ENCODE measurements at regions not wholly inside any gene's neighbourhood (a gene's known extent, or its start where the extent isn't known, plus 50 kb on each side); places are given as distances from the start of the nearest gene placed in this dataset.
"Not testable (repeated sequence)": the region's sequence is repeated elsewhere in the genome, so short reads cannot be mapped to it uniquely, and the experiment has no call there.

DNA sequence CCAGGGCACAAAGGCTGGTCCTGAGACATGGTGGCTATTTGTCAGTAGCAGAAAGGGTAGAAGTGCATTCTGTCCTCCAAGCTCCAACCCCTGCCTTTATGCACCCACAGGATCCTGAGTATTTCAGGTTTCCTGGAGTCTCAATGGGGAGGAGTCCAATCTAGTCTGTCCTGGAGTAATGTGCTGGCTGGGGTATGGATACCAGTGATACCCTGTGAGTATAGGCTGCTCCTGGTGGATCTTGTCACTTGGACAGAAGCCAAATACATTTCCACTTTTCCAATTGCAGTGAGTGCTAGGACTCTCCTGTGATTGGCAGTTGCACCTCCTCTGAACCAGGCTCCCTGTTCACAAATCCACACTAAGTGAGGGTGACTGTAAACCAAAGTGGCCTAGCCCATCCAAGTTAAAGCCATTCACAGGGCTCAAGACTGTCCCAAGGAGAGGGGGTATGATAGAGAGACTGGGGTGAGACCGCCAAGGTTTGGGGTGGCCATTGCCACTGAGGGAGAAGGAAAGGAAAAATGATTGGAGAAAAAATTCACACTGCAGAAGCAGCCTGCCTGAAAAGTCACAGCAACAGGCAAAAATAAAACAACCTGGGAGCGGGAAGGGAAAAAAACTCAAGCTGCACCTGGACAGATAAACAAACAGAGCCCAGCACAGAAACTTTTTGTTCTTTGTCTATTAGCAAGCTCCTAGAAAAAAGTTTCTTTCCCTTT, 163.4 kb upstream of the ETV3 start:
- ATAC-seq: peak; percentile 13 to 64
- Mint-ChIP-seq H3K27me3 (peaks cover 14 to 26% of the 10 kb centered on the region in 2 donors), H3K4me1 (ENCODE audit: low read depth in 2 of 2) (no peaks in the 10 kb centered on the region), H3K9me3 (no peaks in the 10 kb centered on the region), H3K4me3 (no peak overlapping the region), H3K36me3 (no peaks in the 10 kb centered on the region), H3K27ac (no peak overlapping the region)
- no peak for DNase-seq (ENCODE audit: low spot score)

- not testable (repeated sequence) for H3K4me1 Mint-ChIP-seq (ENCODE audit: low read depth in 2 of 2); H3K4me3 Mint-ChIP-seq; H3K9me3 Mint-ChIP-seq; H3K27ac Mint-ChIP-seq; H3K36me3 Mint-ChIP-seq; ATAC-seq; DNase-seq (ENCODE audit: low spot score)
- H3K27me3 Mint-ChIP-seq: peaks cover 26 to 57% of the 10 kb centered on the region in 2 donors
These were observed 156.4 kb upstream of the ETV3 start for GRCh38 chr1:157294387-157295145.

- ATAC-seq (no peak), DNase-seq (ENCODE audit: low spot score) (no peak)
- Mint-ChIP-seq H3K4me1 (ENCODE audit: low read depth in 2 of 2) (no peaks in the 10 kb centered on the region), H3K9me3 (no peaks in the 10 kb centered on the region), H3K27me3 (peaks cover 31 to 60% of the 10 kb centered on the region in 2 donors), H3K4me3 (no peak overlapping the region), H3K36me3 (no peaks in the 10 kb centered on the region), H3K27ac (no peak overlapping the region)
These were observed 154.8 kb upstream of the ETV3 start for GRCh38 chr1:157292809-157293564.

- Mint-ChIP-seq H3K4me1 (ENCODE audit: low read depth in 2 of 2) (no peaks in the 10 kb centered on the region), H3K36me3 (no peaks in the 10 kb centered on the region), H3K27me3 (peaks cover 31 to 57% of the 10 kb centered on the region in 2 donors), H3K4me3 (no peak overlapping the region), H3K27ac (no peak overlapping the region), H3K9me3 (no peaks in the 10 kb centered on the region)
- no peak for DNase-seq (ENCODE audit: low spot score)
- ATAC-seq: no peak
These were observed 154.1 kb upstream of the ETV3 start for GRCh38 chr1:157292302-157292701.

DNA sequence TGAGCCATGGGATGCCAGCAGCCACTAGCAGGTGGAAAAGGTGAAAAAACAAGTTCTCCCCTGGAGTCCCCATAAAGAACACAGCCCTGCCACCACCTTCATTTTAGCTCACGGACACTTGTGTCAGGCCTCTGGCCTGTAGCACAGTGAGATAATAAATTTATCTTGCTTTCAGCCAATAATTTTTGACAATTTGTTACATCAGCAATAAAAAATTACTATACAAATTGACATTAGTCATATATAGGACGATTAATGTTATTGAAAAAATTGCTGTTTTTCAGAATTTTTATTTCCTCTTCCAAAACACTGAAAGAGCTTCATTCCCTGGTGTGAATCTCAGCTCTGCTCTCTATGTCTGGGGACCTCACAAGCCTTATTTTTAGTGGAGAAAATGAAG, 152.9 kb upstream of the ETV3 start:
- Mint-ChIP-seq H3K4me1 (ENCODE audit: low read depth in 2 of 2) (no peaks in the 10 kb centered on the region), H3K4me3 (no peak overlapping the region), H3K27me3 (peaks cover 26 to 50% of the 10 kb centered on the region in 2 donors), H3K27ac (no peak overlapping the region), H3K36me3 (no peaks in the 10 kb centered on the region), H3K9me3 (no peaks in the 10 kb centered on the region)
- ATAC-seq (no peak), DNase-seq (ENCODE audit: low spot score) (no peak)

GRCh38 chr1:157289424-157290105, 151.4 kb upstream of the ETV3 start:
- peaks cover 21 to 42% of the 10 kb centered on the region in 2 donors for H3K27me3 Mint-ChIP-seq

GRCh38 chr1:157288996-157289395, 150.8 kb upstream of the ETV3 start:
- peaks cover 26 to 48% of the 10 kb centered on the region in 2 donors for H3K27me3 Mint-ChIP-seq
- DNase-seq (ENCODE audit: low spot score) (no peak), ATAC-seq (no peak)
- H3K27ac Mint-ChIP-seq: no peak overlapping the region
- no peak overlapping the region for H3K4me3 Mint-ChIP-seq
- H3K9me3 Mint-ChIP-seq: no peaks in the 10 kb centered on the region
- H3K4me1 Mint-ChIP-seq (ENCODE audit: low read depth in 2 of 2): no peaks in the 10 kb centered on the region
- H3K36me3 Mint-ChIP-seq: no peaks in the 10 kb centered on the region

More at GRCh38 chr1:157289424-157290105, 151.4 kb upstream of the ETV3 start:
- no peak overlapping the region for H3K4me3 Mint-ChIP-seq
- H3K9me3 Mint-ChIP-seq: no peaks in the 10 kb centered on the region
- no peak for DNase-seq (ENCODE audit: low spot score)
- H3K36me3 Mint-ChIP-seq: no peaks in the 10 kb centered on the region
- peak in 1 of 2 donors; percentile 38 for ATAC-seq
- no peak overlapping the region for H3K27ac Mint-ChIP-seq
- H3K4me1 Mint-ChIP-seq (ENCODE audit: low read depth in 2 of 2): no peaks in the 10 kb centered on the region

GRCh38 chr1:157288492-157288891, 150.3 kb upstream of the ETV3 start:
- Mint-ChIP-seq H3K36me3 (no peaks in the 10 kb centered on the region), H3K9me3 (no peaks in the 10 kb centered on the region)

DNA sequence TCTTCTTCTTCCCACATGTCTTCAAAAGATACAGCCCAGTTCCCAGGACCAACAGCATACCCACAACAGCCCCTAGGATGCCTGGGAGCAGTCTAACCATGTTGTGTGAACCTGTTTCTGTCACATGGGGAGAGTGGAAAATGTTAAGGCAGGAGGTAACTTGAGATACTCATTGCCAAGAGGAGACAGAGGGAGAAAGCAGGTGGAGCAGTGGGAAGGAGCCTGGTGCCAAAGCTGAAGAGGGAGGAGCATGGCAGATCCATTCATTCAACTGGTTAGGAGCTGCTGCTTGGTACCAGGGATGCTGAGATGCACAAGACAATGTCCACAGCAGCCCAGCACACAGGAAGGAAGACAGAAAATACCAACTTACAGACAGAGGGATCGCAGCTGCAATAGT, 149.8 kb upstream of the ETV3 start:
- H3K36me3 Mint-ChIP-seq: no peaks in the 10 kb centered on the region
- DNase-seq (ENCODE audit: low spot score): no peak
- no peak overlapping the region for H3K27ac Mint-ChIP-seq
- H3K27me3 Mint-ChIP-seq: peaks cover 28 to 49% of the 10 kb centered on the region in 2 donors
- no peak for ATAC-seq
- no peaks in the 10 kb centered on the region for H3K9me3 Mint-ChIP-seq
- H3K4me1 Mint-ChIP-seq (ENCODE audit: low read depth in 2 of 2): no peaks in the 10 kb centered on the region
- H3K4me3 Mint-ChIP-seq: no peak overlapping the region

More at GRCh38 chr1:157288492-157288891, 150.3 kb upstream of the ETV3 start:
- no peak for ATAC-seq
- no peaks in the 10 kb centered on the region for H3K4me1 Mint-ChIP-seq (ENCODE audit: low read depth in 2 of 2)
- DNase-seq (ENCODE audit: low spot score): no peak
- H3K4me3 Mint-ChIP-seq: no peak overlapping the region
- peaks cover 26 to 47% of the 10 kb centered on the region in 2 donors for H3K27me3 Mint-ChIP-seq
- no peak overlapping the region for H3K27ac Mint-ChIP-seq

GRCh38 chr1:157287462-157287861, 149.3 kb upstream of the ETV3 start:
- no peak for DNase-seq (ENCODE audit: low spot score)
- peaks cover 33 to 55% of the 10 kb centered on the region in 2 donors for H3K27me3 Mint-ChIP-seq

DNA sequence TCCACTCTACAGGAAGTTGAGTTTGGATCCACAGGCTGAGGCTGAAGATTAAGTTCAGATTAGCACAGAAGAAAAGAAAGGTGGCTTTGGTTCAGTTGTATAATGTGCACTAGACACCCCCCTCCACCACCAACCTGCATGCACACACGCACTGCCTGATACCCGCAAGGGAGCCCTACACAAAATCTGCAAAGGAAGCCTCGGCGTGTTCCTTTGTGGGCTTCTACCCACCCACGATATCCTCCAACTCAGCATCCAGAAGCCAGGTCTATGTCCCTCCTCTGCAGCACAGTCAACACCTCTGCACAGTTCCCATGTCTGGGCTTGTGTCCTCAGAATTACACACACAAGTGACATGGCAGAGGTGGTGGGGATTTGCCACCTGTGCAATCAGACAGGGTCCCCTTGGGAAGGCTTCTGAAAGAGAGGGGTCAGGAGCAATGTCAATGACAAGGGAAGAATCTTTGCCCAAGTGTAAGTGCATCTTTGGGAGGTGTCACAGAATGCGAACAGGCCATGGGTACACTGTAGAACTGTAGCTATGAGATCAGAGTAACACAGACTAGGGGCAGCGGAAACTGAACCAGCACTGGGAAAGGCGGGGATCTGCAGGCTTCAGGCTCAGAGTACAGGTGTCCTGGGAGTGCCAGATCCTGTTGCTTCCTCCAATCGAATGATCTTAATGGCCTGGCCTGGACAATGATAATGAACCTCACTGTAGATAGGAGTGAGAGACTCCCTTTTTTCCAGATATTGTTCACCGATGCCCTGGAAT, 148.6 kb upstream of the ETV3 start:
- ATAC-seq (no peak), DNase-seq (ENCODE audit: low spot score) (no peak)
- no peaks in the 10 kb centered on the region for H3K4me1 Mint-ChIP-seq (ENCODE audit: low read depth in 2 of 2)
- peaks cover 34 to 61% of the 10 kb centered on the region in 2 donors for H3K27me3 Mint-ChIP-seq
- no peaks in the 10 kb centered on the region for H3K9me3 Mint-ChIP-seq
- no peak overlapping the region for H3K27ac Mint-ChIP-seq
- H3K36me3 Mint-ChIP-seq: no peaks in the 10 kb centered on the region
- H3K4me3 Mint-ChIP-seq: no peak overlapping the region

More at GRCh38 chr1:157287462-157287861, 149.3 kb upstream of the ETV3 start:
- Mint-ChIP-seq H3K36me3 (no peaks in the 10 kb centered on the region), H3K4me3 (no peak overlapping the region), H3K9me3 (no peaks in the 10 kb centered on the region), H3K4me1 (ENCODE audit: low read depth in 2 of 2) (no peaks in the 10 kb centered on the region), H3K27ac (no peak overlapping the region)
- no peak for ATAC-seq

DNA sequence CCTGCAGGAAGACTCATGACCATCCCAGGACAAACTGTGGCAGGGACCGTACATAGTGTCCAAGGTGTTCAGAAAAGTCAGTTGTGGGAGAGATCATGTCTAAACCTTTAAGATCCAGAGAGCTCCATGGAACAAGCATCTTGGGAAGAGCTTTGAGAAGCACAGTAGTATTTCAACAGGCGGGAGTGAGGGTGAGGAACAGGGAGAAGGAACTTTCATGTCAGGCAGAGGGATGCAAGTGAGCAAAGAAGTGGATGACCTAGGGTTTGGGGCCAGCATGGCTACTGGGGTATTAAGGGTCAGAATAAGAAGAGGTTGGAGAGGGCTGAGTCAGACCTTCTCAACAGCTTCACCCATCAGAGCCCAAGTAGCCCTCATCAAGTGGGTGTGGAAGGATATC, 147.9 kb upstream of the ETV3 start:
- peaks cover 40 to 69% of the 10 kb centered on the region in 2 donors for H3K27me3 Mint-ChIP-seq
- H3K4me3 Mint-ChIP-seq: no peak overlapping the region
- H3K9me3 Mint-ChIP-seq: no peaks in the 10 kb centered on the region
- no peak overlapping the region for H3K27ac Mint-ChIP-seq
- DNase-seq (ENCODE audit: low spot score) (no peak), ATAC-seq (no peak)
- H3K36me3 Mint-ChIP-seq: no peaks in the 10 kb centered on the region
- no peaks in the 10 kb centered on the region for H3K4me1 Mint-ChIP-seq (ENCODE audit: low read depth in 2 of 2)

DNA sequence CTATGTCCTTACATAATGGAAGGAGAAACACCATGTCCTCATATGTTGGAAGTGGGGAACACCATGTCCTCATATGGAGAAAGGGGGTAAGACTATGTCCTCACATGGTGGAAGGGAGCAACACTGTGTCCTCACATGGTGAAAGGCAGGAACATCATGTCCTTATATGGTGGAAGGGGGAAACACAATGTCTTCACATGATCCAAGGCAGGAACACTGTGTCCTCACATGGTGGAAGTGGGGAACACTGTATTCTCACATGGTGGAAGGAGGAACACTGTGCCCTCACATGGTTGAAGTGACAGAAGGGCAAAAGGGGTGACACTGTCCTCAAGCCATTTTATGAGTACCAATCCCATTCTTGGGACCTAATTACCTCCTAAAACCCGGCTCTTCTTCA, 146.3 kb upstream of the ETV3 start:
- H3K9me3 Mint-ChIP-seq: no peaks in the 10 kb centered on the region
- no peak for ATAC-seq
- H3K4me3 Mint-ChIP-seq: no peak overlapping the region
- no peaks in the 10 kb centered on the region for H3K4me1 Mint-ChIP-seq (ENCODE audit: low read depth in 2 of 2)
- no peak for DNase-seq (ENCODE audit: low spot score)
- H3K36me3 Mint-ChIP-seq: no peaks in the 10 kb centered on the region
- peaks cover 43 to 63% of the 10 kb centered on the region in 2 donors for H3K27me3 Mint-ChIP-seq
- no peak overlapping the region for H3K27ac Mint-ChIP-seq
